IPS-18a (cell line): ENCODE measurements at regions not wholly inside any gene's neighbourhood (a gene's known extent, or its start where the extent isn't known, plus 50 kb on each side); places are given as distances from the start of the nearest gene placed in this dataset.

Experiments
- H3K27ac ChIP-seq: one replicate; pipeline ENCODE4 v1.5.1; 2013; ENCODE audit warnings: low read length
- H3K27me3 ChIP-seq: one replicate; pipeline ENCODE4 v1.6.1; 2013; ENCODE audit warnings: mild to moderate bottlenecking, low read length; ENCODE audit not compliant: control insufficient read depth, insufficient read depth
- H3K36me3 ChIP-seq: one replicate; pipeline ENCODE4 v1.6.1; 2013; ENCODE audit warnings: low read depth, low read length; ENCODE audit not compliant: control insufficient read depth
- H3K4me1 ChIP-seq: one replicate; pipeline ENCODE4 v1.6.1; 2013; ENCODE audit warnings: low read depth, low read length; ENCODE audit not compliant: control insufficient read depth
- H3K4me3 ChIP-seq: one replicate; pipeline ENCODE4 v1.5.1; 2013; ENCODE audit warnings: low read length
- H3K9ac ChIP-seq: one replicate; pipeline ENCODE4 v1.6.1; 2013; ENCODE audit warnings: mild to moderate bottlenecking, low read length, moderate library complexity
- H3K9me3 ChIP-seq: one replicate; pipeline ENCODE4 v1.6.1; 2013; ENCODE audit warnings: low read depth, low read length; ENCODE audit not compliant: control insufficient read depth

DNA sequence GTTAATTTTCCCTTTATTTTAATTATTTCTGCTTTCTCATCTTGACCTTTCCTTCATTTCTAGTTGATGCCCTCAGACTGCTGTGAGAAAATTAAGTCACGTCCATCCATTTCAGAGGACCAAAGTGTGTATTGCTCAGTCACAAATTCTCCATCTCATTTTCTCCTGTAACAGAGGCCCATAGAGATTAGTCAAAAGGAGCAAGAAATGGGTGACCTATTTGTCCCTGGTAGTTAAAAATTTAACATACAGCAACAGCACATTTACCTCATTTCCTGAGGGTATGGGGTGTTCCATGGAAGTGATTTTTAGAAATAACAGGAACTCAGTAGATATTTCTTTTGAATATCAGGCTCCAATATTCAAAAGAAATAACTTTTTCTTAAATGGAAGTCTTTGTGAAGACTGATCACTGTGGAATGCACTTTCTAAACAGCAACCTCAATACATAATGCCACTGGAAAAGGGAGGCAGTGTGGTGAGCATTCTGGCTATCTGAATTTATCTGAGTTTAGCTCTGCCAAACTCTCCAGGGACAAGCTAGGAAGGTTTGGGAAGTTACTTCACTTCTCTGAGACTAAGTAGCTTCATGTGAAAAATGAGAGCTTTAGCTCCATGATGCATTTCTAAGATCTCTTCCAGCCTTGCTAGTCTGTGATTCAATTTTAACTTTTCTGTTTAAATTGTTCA lies 808.2 kb downstream of the SQOR start:
- Histone ChIP-seq H3K27me3 (no peaks in the 10 kb centered on the region), H3K36me3 (no peaks in the 10 kb centered on the region), H3K4me3 (no peak overlapping the region), H3K9me3 (no peaks in the 10 kb centered on the region), H3K9ac (no peak overlapping the region), H3K4me1 (no peaks in the 10 kb centered on the region), H3K27ac (no peak overlapping the region)

DNA sequence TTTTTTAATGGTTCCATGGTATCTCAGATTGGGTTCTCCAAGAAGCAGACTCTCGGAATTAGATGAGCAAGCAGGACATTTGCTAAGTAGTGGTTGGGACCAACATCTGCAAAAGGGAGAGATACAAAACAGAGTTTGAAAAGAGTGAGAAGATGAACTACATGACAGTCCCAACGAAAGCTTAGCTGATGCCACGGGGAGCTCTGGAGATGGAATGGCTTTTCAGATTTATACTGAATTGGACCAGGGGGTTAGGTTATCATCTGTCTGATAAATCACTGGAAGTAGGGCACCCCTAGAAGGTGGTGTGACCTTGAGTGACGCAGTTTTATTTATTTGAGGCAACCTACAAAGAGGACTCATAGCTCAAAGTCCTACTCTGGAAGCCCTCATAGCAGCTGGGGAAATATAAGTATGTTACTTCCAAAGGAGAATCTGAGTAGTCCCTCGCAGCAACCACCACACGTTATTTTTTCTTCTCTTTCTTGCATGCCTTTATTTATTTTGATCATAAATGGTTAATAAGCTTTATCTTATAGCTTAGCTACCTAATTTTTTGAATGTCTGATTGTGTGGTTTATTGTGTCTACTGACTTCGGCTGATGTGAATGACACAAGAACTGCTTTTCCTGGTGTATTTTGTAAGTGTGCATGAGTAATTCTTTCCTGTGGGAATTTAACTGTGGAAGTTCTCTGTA lies 815.4 kb downstream of the SQOR start:
- H3K9me3 ChIP-seq = no peaks in the 10 kb centered on the region
- no peaks in the 10 kb centered on the region for H3K4me1 ChIP-seq
- no peak overlapping the region for H3K27ac ChIP-seq
- no peaks in the 10 kb centered on the region for H3K27me3 ChIP-seq
- H3K36me3 ChIP-seq = no peaks in the 10 kb centered on the region
- no peak overlapping the region for H3K4me3 ChIP-seq
- H3K9ac ChIP-seq = no peak overlapping the region

DNA sequence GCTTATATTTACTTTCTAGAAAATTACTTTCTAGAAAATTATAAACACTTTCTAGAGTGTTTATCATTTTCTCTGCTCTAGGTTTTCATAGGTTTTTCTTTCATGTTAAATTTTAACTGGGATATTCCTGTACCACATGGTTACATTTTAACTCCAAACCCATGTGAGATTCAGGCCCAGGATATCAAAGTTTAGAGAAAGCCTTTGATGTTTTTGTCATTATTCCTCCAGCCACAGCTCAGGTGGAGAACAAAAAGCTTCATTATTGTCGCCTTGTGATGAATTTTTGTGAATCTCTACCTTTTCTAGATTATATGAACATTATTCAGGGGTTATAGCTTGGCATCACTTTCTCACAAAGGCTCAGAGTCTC lies 816.0 kb downstream of the SQOR start:
- H3K9ac ChIP-seq = no peak overlapping the region
- H3K9me3 ChIP-seq = no peaks in the 10 kb centered on the region
- no peak overlapping the region for H3K27ac ChIP-seq
- no peak overlapping the region for H3K4me3 ChIP-seq
- H3K4me1 ChIP-seq = no peaks in the 10 kb centered on the region
- H3K27me3 ChIP-seq = no peaks in the 10 kb centered on the region
- H3K36me3 ChIP-seq = no peaks in the 10 kb centered on the region

GRCh38 chr15:46452297-46452820 lies 817.5 kb downstream of the SQOR start:
- Histone ChIP-seq H3K36me3 (no peaks in the 10 kb centered on the region), H3K4me3 (no peak overlapping the region), H3K27me3 (no peaks in the 10 kb centered on the region), H3K9ac (no peak overlapping the region), H3K4me1 (no peaks in the 10 kb centered on the region), H3K27ac (no peak overlapping the region), H3K9me3 (no peaks in the 10 kb centered on the region)

DNA sequence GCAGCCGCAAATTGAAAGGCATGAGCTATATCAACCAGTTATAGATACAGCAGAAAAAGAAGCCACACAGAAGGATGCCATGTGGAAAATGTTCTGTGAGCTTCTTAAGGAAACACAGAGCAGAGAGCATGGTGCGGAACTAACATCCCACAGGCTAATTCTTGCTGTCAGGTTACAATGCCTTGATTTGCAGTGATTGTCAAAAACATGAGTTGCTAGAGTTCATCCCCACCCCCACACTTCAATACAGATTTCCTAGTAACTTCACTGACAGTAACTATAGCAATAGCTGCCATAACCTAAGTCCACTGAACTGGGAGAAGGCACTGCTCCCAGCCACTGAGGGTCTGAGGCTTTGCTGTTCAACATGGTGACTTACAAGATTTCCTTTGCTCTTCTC lies 821.6 kb downstream of the SQOR start:
- Histone ChIP-seq H3K4me3 (no peak overlapping the region), H3K9me3 (no peaks in the 10 kb centered on the region), H3K27me3 (no peaks in the 10 kb centered on the region), H3K27ac (no peak overlapping the region), H3K4me1 (no peaks in the 10 kb centered on the region), H3K9ac (no peak overlapping the region), H3K36me3 (no peaks in the 10 kb centered on the region)

DNA sequence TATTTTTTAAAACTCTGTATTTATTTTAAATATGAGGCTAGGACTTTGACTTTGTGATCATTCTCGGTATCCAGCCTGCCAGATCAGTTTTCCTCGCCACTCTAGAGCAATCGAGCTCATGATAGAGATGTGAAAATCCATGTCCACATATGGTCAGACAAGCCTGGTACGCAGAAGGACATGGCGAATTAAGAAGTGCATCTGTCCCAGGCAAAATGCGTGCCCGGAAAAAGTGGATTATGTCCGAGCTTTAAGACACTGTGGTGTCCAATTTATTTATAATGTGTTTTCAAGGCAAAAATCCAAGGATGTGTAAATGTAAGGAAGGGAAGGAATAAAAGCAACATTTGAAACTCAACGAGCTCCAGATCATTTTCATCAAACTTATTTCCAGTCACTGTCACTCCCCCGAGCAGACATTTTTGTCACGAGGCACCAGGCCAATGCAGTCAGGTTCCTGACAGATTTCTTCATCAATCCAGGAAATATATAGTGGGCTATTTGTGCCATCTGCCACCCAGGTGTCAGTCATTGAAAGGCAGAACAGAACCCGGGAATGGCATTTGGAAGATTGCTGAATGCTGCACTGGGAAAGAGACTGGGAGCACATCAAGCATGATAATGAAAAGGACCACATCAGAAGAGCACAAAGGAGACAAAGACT lies 825.7 kb downstream of the SQOR start:
- Histone ChIP-seq H3K4me1 (peaks cover 12% of the 10 kb centered on the region), H3K9ac (no peak overlapping the region), H3K4me3 (no peak overlapping the region), H3K27ac (no peak overlapping the region), H3K9me3 (no peaks in the 10 kb centered on the region), H3K36me3 (no peaks in the 10 kb centered on the region), H3K27me3 (no peaks in the 10 kb centered on the region)

GRCh38 chr15:46461416-46461815 lies 826.6 kb downstream of the SQOR start:
- Histone ChIP-seq H3K4me3 (no peak overlapping the region), H3K27ac (no peak overlapping the region), H3K36me3 (no peaks in the 10 kb centered on the region)

DNA sequence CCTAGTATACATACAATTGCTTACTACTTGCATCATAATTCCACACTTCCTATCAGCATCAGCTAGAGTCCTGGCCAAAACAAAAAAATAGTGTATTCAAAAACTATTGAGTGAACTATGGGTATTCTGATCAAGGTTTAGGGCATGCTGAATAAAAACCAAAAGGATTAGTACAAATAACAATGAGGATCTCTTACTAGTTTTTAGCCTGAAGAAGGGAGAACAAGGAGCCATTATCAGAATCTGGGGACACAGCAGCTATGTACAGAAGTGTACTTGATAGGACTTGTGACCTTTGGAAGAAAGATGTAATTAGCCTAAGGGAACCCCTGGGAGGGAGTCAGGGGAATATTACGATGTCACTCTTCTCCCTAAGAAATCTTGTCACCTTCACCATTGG lies 832.2 kb downstream of the SQOR start:
- Histone ChIP-seq H3K9me3 (no peaks in the 10 kb centered on the region), H3K9ac (no peak overlapping the region), H3K4me1 (peaks cover 10% of the 10 kb centered on the region), H3K27ac (no peak overlapping the region), H3K36me3 (no peaks in the 10 kb centered on the region), H3K27me3 (no peaks in the 10 kb centered on the region), H3K4me3 (no peak overlapping the region)

More at GRCh38 chr15:46461416-46461815, 826.6 kb downstream of the SQOR start:
- H3K27me3 ChIP-seq = no peaks in the 10 kb centered on the region
- peaks cover 12% of the 10 kb centered on the region for H3K4me1 ChIP-seq
- no peak overlapping the region for H3K9ac ChIP-seq
- H3K9me3 ChIP-seq = no peaks in the 10 kb centered on the region

DNA sequence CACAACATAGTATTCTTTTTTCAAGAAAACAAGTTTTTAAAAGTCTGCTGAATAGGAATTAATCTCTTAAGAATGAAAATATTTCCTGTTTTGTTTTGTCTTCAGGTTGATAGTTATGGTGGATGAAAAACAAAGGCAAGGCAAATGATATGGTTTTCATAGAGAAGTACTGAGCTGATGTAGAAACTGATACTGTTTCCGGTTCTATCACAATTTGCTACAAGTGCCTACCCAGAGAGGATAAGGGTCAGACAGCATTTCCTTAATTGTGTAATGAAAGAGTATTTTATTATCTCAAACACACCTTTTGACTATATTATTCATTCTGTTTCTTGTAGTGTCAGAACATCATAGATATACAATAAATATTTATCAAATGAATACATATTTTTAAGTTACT lies 836.3 kb downstream of the SQOR start:
- Histone ChIP-seq H3K9ac (no peak overlapping the region), H3K27me3 (no peaks in the 10 kb centered on the region), H3K4me3 (no peak overlapping the region), H3K9me3 (no peaks in the 10 kb centered on the region), H3K4me1 (no peaks in the 10 kb centered on the region), H3K27ac (no peak overlapping the region), H3K36me3 (no peaks in the 10 kb centered on the region)

DNA sequence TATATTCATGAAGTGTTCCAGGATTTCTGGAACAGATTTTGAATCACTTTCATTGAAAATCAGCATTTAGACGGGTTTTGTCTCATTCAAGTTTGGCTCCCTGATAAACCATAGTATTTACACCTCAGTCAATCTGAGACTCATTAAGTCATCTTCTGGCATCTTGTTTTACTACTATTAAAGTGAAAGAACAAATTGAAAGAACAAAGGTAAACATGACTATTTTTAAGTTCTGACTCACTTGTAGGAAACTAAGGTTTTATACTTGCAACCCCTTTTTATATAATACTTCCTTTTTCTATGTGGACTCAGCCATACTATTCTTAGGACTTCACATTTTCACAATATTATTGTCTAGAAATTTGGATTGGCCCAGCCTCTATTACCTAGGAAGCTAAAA lies 854.4 kb downstream of the SQOR start:
- Histone ChIP-seq H3K4me3 (no peak overlapping the region), H3K4me1 (no peaks in the 10 kb centered on the region), H3K27ac (no peak overlapping the region), H3K9ac (no peak overlapping the region), H3K36me3 (no peaks in the 10 kb centered on the region), H3K27me3 (no peaks in the 10 kb centered on the region), H3K9me3 (no peaks in the 10 kb centered on the region)

DNA sequence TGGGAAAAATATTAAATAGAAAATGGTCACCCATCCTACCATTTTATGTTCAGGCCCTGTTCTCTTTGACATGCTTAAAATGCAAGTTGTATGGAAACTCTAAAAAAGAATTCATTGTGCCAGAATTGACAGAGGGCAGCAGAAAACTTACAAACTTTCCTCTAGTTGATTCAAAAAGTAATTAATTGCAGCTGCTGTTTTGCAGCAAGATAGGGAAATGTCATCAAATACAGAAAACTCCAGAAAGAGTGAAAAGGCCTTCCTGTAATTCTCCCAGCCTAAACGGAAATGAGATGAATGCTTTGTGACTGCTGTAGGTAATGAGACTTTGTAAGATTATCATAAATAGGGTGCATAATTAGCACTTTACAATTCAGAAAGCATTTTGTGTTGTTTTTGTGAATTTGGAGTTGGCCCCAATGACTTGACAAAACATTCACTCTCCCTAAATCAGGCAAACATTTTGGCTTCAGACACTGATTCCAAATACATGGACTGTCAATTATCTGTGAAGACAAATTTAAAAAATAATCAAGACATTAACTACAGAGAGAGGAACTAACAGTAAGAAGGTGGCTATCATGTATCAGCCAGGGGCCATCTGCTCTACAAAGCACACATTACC lies 861.8 kb downstream of the SQOR start:
- no peak overlapping the region for H3K27ac ChIP-seq
- no peaks in the 10 kb centered on the region for H3K9me3 ChIP-seq
- H3K4me3 ChIP-seq = no peak overlapping the region
- no peaks in the 10 kb centered on the region for H3K4me1 ChIP-seq
- no peak overlapping the region for H3K9ac ChIP-seq
- no peaks in the 10 kb centered on the region for H3K27me3 ChIP-seq
- no peaks in the 10 kb centered on the region for H3K36me3 ChIP-seq
